Prostate gland (tissue), 2 donors: ENCODE measurements at regions not wholly inside any gene's neighbourhood (a gene's known extent, or its start where the extent isn't known, plus 50 kb on each side); places are given as distances from the start of the nearest gene placed in this dataset.
A peak's percentile ranks its signal among the peaks of the same experiment; 100 is the strongest.
"Not testable (repeated sequence)": the region's sequence is repeated elsewhere in the genome, so short reads cannot be mapped to it uniquely, and the experiment has no call there.

Experiments
- DNase-seq: peaks from one replicate; pipeline ENCODE4 v3.0.0-alpha.2; 2019; ENCODE audit warnings: low spot score
- H3K27ac ChIP-seq, 2 donors: fragments of 200-600 bp; sonication (generic); 2 replicates each; pipeline ENCODE4 v1.5.1; 2017 to 2019
- H3K27me3 ChIP-seq: fragments of 200-600 bp; sonication (generic); replicated peaks from 2 replicates; pipeline ENCODE4 v1.5.1; 2019; ENCODE audit not compliant: insufficient read depth
- H3K36me3 ChIP-seq, 2 donors: fragments of 200-600 bp; sonication (generic); 1 replicate in 1 of 2; 2 replicates in 1 of 2; pipeline versions ENCODE4 v1.5.1 to v1.8.1; 2017 to 2019
- H3K4me1 ChIP-seq: fragments of 200-600 bp; sonication (generic); replicated peaks from 2 replicates; pipeline ENCODE4 v1.5.1; 2019
- H3K4me3 ChIP-seq, 2 donors: fragments of 200-600 bp; sonication (generic); 2 replicates each; pipeline ENCODE4 v1.5.1; 2017 to 2019
- H3K9me3 ChIP-seq: fragments of 200-600 bp; sonication (generic); 2 replicates; pipeline ENCODE4 v1.5.1; 2017
- POLR2A ChIP-seq: fragments of 450-650 bp; IDR thresholded peaks from one replicate; pipeline ENCODE4 v1.6.1; 2016; ENCODE audit warnings: antibody characterized with exemption, mild to moderate bottlenecking
- POLR2AphosphoS5 ChIP-seq: sonication (generic); formaldehyde crosslinking; IDR thresholded peaks from one replicate; pipeline ENCODE4 v1.6.1; 2017; ENCODE audit warnings: antibody characterized with exemption
- WGBS: methylation state at CpG from one replicate; pipeline ENCODE4 v1.1.5; 2018; 5-methylcytosine and 5-hydroxymethylcytosine counted together
- intact Hi-C: fragments of 100-400 bp; cut with DNase I; formaldehyde crosslinking; loops from one replicate; pipeline ENCODE4 v1.14.2; 2022
- TF ChIP-seq, protein P1 (sequence below), 4 experiments: fragments of 200-600 bp in 2 of 4; fragments of 450-650 bp in 2 of 4; sonication (generic) in 2 of 4; IDR thresholded peaks; 1 replicate in 3 of 4; 2 replicates in 1 of 4; pipeline ENCODE4 v1.5.1; 2016 to 2019; ENCODE audit warnings: antibody characterized with exemption in 4 of 4, mild to moderate bottlenecking in 2 of 4, moderate library complexity in 2 of 4

DNA sequence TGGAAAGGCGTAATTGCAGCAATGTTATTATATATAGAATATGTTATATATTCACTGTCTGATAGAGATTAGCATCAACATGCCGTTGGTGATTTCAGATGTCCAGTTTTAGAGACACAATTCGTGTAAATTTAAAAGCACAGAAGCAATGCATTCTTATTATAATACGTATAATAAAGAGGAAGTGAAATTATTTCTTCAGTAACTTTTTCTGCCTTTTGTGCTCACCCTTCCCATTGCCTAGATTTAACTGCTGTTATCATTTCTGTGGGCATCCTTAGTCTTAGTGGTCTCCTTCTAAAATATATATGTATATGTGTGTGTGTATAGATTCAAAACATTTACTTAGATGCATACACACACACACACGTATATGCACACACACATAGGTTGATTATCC, 592.5 kb upstream of the GOLIM4 start:
- no peaks in the 10 kb centered on the region for H3K27me3 ChIP-seq
- TF ChIP-seq POLR2A (no peak), POLR2AphosphoS5 (no peak)
- TF ChIP-seq, protein P1, sequence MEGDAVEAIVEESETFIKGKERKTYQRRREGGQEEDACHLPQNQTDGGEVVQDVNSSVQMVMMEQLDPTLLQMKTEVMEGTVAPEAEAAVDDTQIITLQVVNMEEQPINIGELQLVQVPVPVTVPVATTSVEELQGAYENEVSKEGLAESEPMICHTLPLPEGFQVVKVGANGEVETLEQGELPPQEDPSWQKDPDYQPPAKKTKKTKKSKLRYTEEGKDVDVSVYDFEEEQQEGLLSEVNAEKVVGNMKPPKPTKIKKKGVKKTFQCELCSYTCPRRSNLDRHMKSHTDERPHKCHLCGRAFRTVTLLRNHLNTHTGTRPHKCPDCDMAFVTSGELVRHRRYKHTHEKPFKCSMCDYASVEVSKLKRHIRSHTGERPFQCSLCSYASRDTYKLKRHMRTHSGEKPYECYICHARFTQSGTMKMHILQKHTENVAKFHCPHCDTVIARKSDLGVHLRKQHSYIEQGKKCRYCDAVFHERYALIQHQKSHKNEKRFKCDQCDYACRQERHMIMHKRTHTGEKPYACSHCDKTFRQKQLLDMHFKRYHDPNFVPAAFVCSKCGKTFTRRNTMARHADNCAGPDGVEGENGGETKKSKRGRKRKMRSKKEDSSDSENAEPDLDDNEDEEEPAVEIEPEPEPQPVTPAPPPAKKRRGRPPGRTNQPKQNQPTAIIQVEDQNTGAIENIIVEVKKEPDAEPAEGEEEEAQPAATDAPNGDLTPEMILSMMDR (IDR thresholded peaks at IDR 0.05): no peak
- H3K4me1 ChIP-seq: no peaks in the 10 kb centered on the region
- DNase-seq: no peak
- no peaks in the 10 kb centered on the region for H3K36me3 ChIP-seq
- no peaks in the 10 kb centered on the region for H3K9me3 ChIP-seq
- WGBS: 80% methylated on average over 5 of the region's 5 CpGs
- H3K4me3 ChIP-seq: no peak overlapping the region
- no peak overlapping the region for H3K27ac ChIP-seq
- intact Hi-C loops: no loop called here

DNA sequence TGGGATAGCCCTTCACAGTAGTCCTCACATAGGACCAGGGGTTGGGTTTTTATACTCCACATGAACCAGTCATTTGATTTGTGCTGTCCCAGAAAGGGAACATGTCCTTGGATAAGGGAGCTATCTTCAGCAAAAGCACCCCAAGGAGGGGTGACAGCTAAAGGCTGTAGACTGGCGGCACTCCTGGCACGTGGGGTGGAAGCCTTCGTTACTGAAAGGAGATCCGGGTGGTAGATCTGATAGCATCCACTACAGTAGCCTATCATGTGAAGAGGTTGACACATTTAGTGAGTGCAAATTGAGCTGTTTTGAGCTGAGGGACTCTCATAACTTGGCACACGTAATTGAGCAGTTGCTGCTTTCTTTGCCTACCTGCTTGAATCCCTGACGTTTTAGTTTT, 588.8 kb upstream of the GOLIM4 start:
- TF ChIP-seq POLR2AphosphoS5 (no peak), POLR2A (no peak)
- TF ChIP-seq, protein P1 (IDR thresholded peaks at IDR 0.05): no peak
- DNase-seq: no peak
- Histone ChIP-seq H3K27ac (no peak overlapping the region), H3K4me3 (no peak overlapping the region), H3K36me3 (no peaks in the 10 kb centered on the region), H3K4me1 (no peaks in the 10 kb centered on the region), H3K9me3 (no peaks in the 10 kb centered on the region), H3K27me3 (no peaks in the 10 kb centered on the region)
- intact Hi-C loops: no loop called here
- 56% methylated on average over 6 of the region's 6 CpGs for WGBS

DNA sequence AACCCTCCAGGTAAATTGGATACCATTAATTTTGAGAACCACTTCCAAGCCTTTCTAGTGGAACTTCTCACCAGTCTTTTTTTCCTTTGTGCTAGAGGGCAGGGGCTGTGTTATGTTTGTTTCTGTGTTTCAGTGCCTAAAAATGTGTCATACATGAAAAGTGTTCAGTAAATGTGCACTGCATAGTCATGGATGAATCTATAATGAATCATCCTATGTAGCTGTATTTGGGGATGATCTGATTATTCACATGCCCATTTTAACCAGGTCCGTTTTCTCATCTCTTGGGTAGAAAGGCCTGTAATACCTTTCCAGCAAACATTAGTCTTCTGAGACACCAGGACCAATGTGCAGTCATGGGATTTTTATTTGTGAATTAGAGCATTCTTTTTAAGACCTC, 583.0 kb upstream of the GOLIM4 start:
- H3K4me3 ChIP-seq: no peak overlapping the region
- TF ChIP-seq POLR2A (no peak), POLR2AphosphoS5 (no peak)
- TF ChIP-seq, protein P1 (IDR thresholded peaks at IDR 0.05): no peak
- DNase-seq: no peak
- H3K27me3 ChIP-seq: no peaks in the 10 kb centered on the region
- no peaks in the 10 kb centered on the region for H3K9me3 ChIP-seq
- no peaks in the 10 kb centered on the region for H3K36me3 ChIP-seq
- no peaks in the 10 kb centered on the region for H3K4me1 ChIP-seq
- intact Hi-C loops: no loop called here
- 81% methylated on average over 1 of the region's 1 CpG for WGBS
- no peak overlapping the region for H3K27ac ChIP-seq

- intact Hi-C loops: no loop called here
- no peaks in the 10 kb centered on the region for H3K9me3 ChIP-seq
- H3K4me3 ChIP-seq: no peak overlapping the region
- 36% methylated on average over 5 of the region's 5 CpGs for WGBS
- H3K27ac ChIP-seq: no peak overlapping the region
- no peaks in the 10 kb centered on the region for H3K27me3 ChIP-seq
- no peaks in the 10 kb centered on the region for H3K36me3 ChIP-seq
- no peak for TF ChIP-seq POLR2AphosphoS5
- TF ChIP-seq, protein P1 (IDR thresholded peaks at IDR 0.05): no peak
- H3K4me1 ChIP-seq: no peaks in the 10 kb centered on the region
- peak; percentile 5 for DNase-seq
These were observed 575.4 kb upstream of the GOLIM4 start for GRCh38 chr3:168671091-168671490.

GRCh38 chr3:168660879-168661657, 565.3 kb upstream of the GOLIM4 start:
- H3K36me3 ChIP-seq, H3K9me3 ChIP-seq, H3K4me1 ChIP-seq, H3K27ac ChIP-seq, DNase-seq, H3K4me3 ChIP-seq, intact Hi-C loops, H3K27me3 ChIP-seq: not testable (repeated sequence)
- WGBS: 92% methylated on average over 6 of the region's 6 CpGs
